GM20000 (cell line): ENCODE measurements at regions not wholly inside any gene's neighbourhood (a gene's known extent, or its start where the extent isn't known, plus 50 kb on each side); places are given as distances from the start of the nearest gene placed in this dataset.

Experiments used
- DNase-seq: peaks from one replicate; pipeline ENCODE4 v3.0.0; 2012; ENCODE audit warnings: low spot score
- CTCF ChIP-seq: IDR thresholded peaks from 2 replicates; pipeline ENCODE4 v1.5.1; 2012; ENCODE audit warnings: mild to moderate bottlenecking, control low read depth; ENCODE audit errors: extremely low read depth, missing control alignments

GRCh38 chr13:38415233-38415632 is 65.6 kb downstream of the UFM1 start:
- DNase-seq, result peak; percentile 65
- TF ChIP-seq CTCF, result no peak

GRCh38 chr13:38417241-38417640 is 67.6 kb downstream of the UFM1 start:
- TF ChIP-seq CTCF, result no peak
- DNase-seq, result no peak

GRCh38 chr13:38417727-38418126 is 68.1 kb downstream of the UFM1 start:
- TF ChIP-seq CTCF, result no peak
- DNase-seq, result peak; percentile 11

GRCh38 chr13:38418286-38418685 is 68.6 kb downstream of the UFM1 start:
- DNase-seq, result no peak

GRCh38 chr13:38419312-38419873 is 69.7 kb downstream of the UFM1 start:
- no peak for TF ChIP-seq CTCF
- DNase-seq, result peak; percentile 4

More at GRCh38 chr13:38418286-38418685, 68.6 kb downstream of the UFM1 start:
- TF ChIP-seq CTCF, result no peak

- no peak for DNase-seq
- TF ChIP-seq CTCF, result no peak
Observed at GRCh38 chr13:38421590-38422560, 72.2 kb downstream of the UFM1 start.

- no peak for DNase-seq
- TF ChIP-seq CTCF, result no peak
Observed at GRCh38 chr13:38429916-38430315, 80.3 kb downstream of the UFM1 start.
